ENCODE measurements at regions not wholly inside any gene's neighbourhood (a gene's known extent, or its start where the extent isn't known, plus 50 kb on each side); places are given as distances from the start of the nearest gene placed in this dataset.

DNA sequence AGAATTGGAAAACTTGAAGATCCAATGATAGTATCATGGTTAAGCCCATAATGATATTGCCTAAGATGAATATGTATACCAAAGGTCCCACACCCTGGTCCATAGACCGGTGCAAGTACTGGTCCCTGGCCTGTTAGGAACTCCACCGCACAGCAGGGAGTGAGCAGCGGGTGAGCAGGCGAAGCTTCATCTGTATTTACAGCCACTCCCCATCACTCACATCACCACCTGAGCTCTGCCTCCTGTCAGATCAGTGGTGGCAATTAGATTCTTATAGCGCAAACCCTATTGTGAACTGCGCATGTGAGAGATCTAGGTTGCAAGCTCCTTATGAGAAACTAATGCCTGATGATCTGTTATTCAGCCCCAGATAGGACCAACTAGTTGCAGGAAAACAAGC is 402.4 kb downstream of the EPHA4 start:
- H3K4me3 ChIP-seq (ENCODE audit: low read length) = no peak overlapping the region
- DNase-seq (ENCODE audit: low read depth) = no peak
- no peak for TF ChIP-seq CTCF (conservative IDR thresholded peaks at IDR 0.05; ENCODE audit: low read depth, low read length)

DNA sequence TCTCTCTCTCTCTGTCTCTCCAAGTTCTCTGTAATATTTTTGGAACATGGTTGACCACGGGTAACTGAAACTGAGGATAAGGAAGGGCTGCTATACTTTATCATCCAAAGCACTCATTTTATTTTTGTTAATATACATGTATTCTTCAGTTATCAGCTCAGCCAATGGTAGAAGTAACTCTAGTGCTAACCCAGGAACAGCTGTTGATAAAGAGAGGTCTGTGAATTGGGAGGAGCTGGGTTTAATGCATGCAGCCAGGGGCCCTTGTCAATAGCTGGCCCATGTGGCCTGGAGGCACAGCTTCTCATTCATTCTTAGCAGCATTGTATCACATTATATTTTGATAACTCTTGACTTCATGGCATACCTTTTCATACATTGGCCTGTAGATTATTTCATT is 401.6 kb downstream of the EPHA4 start:
- no peak overlapping the region for H3K4me3 ChIP-seq (ENCODE audit: low read length)
- no peak for DNase-seq (ENCODE audit: low read depth)
- TF ChIP-seq CTCF (conservative IDR thresholded peaks at IDR 0.05; ENCODE audit: low read depth, low read length) = no peak

DNA sequence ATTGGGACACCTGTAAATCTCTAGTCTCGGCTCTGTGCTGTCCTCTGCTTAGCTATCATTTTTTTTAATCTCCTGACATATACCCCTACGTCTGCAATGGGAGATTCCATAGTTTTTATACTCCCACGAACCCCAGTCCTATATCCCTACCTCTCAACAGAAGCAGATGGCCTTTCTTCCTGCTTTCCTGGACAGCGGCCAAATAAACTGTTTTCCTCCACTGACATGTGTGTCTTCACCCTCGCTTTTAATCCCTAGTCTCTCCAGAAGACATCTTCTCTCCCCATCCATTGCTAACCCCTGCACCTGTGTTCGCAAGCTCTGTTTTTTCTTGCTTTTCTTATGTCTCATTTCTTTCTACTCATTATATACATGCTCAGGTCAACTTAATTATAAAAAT is 395.4 kb downstream of the EPHA4 start:
- no peak for TF ChIP-seq CTCF (conservative IDR thresholded peaks at IDR 0.05; ENCODE audit: low read depth, low read length)
- no peak for DNase-seq (ENCODE audit: low read depth)
- no peak overlapping the region for H3K4me3 ChIP-seq (ENCODE audit: low read length)

DNA sequence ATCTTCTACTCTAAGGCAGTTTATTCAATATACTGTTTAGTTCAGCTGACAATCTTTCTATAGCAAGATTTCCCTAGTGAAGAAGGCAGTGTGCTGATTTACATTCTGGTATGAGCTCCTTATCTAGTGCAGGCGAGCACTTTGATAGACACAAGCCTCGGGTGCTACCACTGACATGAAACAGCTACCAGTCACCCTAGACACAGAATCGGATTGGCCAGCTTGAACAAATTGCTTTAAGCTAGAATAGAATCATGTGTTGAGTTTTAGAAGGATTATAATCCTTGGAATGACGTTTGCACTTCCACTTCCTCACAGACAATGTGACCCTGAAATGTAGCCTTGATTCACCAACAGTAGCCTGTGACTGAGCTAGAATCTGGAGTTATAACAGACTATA is 394.0 kb downstream of the EPHA4 start:
- TF ChIP-seq CTCF (conservative IDR thresholded peaks at IDR 0.05; ENCODE audit: low read depth, low read length) = no peak
- no peak overlapping the region for H3K4me3 ChIP-seq (ENCODE audit: low read length)
- no peak for DNase-seq (ENCODE audit: low read depth)

GRCh38 chr2:221186873-221187272 is 385.2 kb downstream of the EPHA4 start:
- no peak overlapping the region for H3K4me3 ChIP-seq (ENCODE audit: low read length)
- TF ChIP-seq CTCF (conservative IDR thresholded peaks at IDR 0.05; ENCODE audit: low read depth, low read length) = no peak
- no peak for DNase-seq (ENCODE audit: low read depth)

DNA sequence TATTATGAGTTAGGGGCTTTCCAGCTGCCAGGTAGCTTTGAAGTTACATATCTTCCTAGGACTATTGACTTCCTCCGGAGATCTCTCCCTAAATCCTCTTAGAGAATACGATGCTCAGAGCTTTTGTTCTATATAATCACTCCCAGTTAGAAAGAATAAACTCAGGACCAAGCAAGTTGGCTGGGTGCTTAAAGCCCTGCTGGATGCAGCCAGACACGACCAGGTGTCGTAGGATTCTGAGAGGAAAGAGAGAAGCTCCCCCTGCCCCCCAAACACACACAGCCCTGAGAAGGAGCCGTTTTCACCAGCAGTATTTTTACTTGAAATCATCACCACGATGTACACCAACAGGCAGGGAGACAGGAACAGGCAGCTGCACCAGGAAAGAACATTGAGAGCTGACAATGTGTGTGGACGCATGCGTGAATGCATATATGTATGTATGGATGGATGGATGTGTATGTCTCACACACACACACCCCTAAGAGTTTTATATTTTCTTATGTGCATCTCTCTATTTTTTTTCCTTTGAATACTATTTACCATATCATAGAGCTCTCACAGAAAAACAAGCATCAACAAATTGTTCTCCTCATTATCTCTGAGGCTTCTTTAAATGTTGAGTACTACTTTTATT is 382.6 kb downstream of the EPHA4 start:
- no peak overlapping the region for H3K4me3 ChIP-seq (ENCODE audit: low read length)
- DNase-seq (ENCODE audit: low read depth) = no peak

More for the DNA sequence above, 382.6 kb downstream of the EPHA4 start:
- no peak for TF ChIP-seq CTCF (conservative IDR thresholded peaks at IDR 0.05; ENCODE audit: low read depth, low read length)
